CD4-positive, alpha-beta T cell treated with Interleukin-6 at 100 ng/mL for 8 hours (primary cell): ENCODE measurements at regions not wholly inside any gene's neighbourhood (a gene's known extent, or its start where the extent isn't known, plus 50 kb on each side); places are given as distances from the start of the nearest gene placed in this dataset.
"Not testable (repeated sequence)": the region's sequence is repeated elsewhere in the genome, so short reads cannot be mapped to it uniquely, and the experiment has no call there.

Experiments used
- DNase-seq: peaks from one replicate; pipeline ENCODE4 v3.0.0-alpha.2; 2020; ENCODE audit warnings: mixed read lengths, low spot score

DNA sequence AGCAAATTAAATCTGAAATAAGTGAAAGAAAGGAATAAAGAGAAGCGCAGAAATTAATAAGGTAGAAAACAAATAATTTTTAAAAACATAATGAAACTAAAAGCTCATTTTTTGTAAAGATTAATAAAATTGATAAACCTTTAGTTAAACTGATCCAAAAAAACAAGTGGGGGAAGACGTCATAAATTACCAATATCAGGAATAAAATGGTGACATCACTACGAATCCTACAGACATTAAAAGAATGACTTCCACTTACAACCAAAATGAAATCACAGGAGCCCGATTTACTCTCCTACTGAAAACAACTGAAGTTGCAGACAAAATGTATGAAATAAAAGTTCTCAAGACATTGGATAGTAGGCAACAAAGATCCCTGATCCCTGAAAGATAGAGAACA lies 68.1 kb upstream of the IFFO2 start:
- DNase-seq = no peak

DNA sequence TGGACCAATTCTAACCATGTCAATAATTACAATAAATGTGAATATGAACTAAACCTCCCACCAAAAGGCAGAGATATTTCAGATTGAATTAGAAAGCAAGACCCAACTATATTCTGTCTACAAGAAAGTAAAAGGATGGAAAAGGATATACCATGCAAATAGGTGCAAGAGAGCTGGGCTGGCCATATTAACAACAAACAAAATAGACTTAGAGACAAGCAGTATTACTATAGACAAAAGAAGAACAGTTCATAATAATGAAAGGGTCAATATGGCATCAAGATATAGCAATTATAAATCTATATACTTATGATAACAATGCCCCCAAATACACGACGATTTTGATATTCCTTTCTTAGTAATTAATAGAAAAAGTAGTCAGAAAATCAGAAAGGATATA lies 67.3 kb upstream of the IFFO2 start:
- DNase-seq = no peak

DNA sequence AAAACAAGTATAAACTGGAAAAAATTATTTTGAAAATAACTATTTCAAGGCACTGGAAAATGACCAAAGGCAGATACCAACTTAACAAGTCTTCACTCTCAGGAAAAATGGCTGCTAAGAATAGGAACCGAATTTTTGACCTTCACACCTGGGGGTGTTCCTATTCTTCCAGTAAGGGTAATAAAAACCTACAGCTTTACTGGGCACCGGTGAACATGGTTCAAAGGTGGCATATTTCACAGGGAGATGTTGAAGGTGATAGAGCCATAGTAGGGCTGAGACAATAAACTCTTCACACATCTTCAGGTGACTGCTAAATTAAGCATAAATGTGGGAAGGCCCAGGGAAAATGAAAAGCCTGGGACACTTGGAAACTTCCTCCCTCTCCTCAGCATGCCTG lies 65.4 kb upstream of the IFFO2 start:
- DNase-seq = no peak

DNA sequence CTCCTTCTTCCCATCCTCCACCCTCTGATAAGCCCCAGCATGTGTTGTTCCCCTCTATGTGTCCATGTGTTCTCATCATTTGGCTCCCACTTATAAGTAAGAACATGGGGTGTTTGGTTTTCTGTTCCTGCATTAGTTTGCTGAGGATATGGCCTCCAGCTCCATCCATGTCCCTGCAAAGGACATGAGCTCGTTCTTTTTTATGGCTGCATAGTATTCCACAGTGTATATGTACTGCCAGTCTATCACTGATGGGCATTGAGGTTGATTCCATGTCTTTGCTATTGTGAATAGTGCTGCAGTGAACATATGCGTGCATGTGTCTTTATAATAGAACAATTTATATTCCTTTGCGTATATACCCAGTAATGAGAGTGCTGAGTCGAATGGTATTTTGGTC lies 62.8 kb upstream of the IFFO2 start:
- DNase-seq = not testable (repeated sequence)

DNA sequence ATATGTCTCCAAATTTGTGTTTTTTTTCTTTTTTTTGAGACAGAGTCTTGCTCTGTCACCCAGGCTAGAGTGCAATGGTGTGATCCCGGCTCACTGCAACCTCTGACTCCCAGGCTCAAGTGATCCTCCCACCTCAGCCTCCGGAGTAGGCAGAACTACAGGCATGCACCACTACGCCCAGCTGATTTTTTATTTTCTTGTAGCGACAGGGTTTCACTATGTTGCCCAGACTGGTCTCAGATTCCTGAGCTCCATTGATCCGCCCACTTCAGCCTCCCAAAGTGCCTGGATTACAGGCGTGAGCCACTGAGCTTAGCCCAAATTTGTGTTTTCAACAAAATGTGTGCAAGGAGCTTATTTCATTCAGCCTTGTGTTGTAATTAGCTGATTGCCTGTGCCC lies 59.0 kb upstream of the IFFO2 start:
- DNase-seq = no peak

DNA sequence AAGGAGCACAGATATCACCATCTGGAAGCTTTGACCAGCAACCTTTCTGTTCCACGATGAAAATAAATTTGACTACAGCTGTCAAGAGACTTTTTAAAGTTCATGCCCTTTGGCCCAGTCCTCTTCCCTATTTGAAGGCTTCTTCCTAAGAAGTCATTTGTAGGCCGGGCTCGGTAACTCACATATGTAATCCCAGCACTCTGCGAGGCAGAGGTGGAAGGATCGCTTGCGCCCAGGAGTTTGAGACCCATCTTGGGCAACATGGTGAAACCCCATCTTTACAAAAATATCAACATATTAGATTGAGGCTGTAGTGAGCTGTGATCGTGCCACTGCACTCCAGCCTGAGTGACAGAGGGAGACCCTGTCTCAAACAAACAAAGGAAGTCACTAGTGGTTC lies 58.3 kb upstream of the IFFO2 start:
- no peak for DNase-seq

DNA sequence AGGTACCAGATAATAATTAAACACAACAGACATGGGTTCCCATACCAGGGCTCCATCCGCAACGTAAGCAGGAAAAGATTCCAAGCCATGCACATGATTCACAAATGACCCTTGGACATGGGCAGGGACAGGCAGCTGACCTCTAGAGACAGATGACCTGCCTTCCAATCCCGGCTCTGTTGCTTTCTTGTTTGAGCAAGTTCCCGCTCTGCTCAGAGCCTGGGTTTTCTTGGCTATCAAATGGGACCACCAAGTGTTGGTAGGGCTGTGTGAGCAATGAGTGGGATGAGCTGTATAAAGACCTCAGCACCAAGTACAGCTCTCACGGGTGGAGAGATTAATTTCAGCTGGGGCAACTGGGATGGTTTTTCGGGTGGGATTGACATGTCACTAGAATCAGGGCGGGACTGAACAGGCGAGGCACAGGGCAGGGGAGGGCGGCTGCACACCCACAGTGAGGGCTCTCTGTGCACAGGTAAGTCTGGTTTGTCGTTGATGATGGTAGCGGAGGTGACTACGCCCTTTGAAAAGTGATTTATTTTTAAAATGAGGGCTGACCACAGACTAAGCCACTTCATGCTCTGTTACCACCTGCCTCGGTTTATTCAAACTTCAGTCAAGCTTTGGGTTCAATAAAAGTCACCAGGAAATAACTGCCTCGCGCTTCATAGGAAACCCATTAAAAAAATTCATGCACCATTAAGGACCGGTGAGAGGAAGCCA lies 57.5 kb upstream of the IFFO2 start:
- no peak for DNase-seq

DNA sequence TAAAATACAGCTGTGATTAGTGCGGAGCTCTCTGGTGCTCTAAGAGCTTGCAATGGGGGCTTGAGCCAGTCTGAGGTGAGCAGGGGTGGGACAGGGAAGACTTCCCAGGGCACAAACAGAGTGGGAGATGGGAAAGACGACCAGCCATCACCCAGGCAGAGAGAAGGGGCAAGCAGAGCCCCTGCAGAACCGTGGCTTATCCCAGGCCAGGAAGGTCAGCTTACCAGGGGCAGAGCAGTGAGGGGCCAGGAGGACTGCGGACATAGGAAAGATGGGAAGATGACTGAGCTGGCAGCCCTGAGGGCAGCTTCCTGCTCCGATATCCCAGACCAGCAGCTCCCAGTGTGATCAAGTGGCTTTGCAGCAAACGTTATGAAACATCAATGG lies 55.4 kb upstream of the IFFO2 start:
- no peak for DNase-seq

DNA sequence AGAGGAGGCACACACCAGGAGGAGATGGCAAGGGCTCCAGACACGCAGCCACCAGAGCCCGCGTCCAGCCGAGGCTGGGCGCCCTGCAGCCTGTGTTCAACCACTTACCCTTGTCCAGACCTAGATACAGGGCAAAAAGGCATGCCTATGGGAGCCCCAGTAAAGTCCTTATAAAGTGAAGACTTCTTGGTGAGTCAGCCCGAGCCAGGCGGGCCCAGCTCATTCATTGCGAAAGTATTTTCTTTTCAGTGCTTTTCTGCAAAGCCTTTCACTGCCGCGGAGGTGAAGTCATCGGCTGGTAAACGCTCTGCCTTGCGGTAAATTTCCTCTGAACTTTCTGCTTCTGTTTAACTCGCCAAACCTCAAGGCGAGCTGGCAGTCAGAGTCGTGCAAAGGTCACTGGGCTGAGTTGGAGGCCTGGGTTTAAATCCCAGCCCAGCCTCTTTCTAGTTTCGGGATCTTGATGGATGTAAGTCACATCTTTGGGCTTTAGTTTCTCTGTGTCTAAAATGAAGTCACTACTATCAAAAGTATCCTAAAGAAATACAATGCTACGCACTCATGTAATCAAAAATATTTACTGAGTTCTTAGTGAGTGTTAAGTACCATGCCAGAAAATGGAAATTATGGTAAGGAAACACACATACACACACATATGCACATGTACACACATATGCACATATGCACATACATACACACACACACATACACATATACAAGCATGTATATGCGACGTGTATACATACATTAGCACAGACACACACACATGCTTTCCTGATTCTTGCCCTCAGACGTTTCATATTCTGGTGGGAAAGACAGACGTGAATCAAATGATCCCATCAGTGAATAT lies 54.7 kb upstream of the IFFO2 start:
- peak; percentile 63 for DNase-seq

DNA sequence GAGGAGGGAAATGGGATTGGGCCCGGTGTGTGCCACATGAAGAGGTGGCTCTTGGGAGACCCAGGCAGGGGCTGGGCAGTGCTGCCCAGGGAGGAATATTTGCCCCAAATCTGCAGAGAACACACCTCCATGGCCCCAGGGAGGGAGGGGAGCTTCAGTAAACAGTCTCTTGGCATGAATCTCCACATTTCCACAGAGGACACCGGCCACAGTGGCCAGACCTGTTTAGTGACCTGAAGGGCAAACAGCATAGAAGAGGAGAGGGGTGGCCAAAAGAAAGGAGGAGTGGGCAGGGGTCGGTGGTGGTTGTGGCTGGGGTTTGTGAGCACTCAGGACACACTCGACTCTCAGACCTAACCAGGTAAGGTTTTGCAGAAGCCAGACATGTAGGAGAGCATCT lies 54.0 kb upstream of the IFFO2 start:
- no peak for DNase-seq

DNA sequence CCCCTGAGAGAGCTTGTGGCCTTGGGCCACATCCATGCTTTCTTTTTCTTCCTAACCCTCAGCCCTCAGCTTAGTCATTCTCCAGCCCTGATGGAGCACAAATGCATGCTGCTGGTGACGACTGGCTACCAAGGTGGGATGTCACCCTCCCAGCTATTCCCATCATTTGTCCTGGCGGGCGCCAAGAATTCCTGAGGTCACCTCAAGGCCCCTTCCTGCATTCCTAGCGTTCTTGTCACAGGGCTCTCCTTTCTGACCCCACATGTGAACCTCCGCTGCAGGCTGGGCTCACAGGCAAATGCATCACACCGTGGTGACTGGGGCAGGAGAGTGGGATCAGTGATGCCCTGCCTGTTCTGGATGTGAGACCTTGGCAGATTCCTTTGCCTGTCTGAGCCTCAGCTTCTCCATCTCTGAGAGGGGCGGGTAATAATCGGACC lies 53.4 kb upstream of the IFFO2 start:
- no peak for DNase-seq

DNA sequence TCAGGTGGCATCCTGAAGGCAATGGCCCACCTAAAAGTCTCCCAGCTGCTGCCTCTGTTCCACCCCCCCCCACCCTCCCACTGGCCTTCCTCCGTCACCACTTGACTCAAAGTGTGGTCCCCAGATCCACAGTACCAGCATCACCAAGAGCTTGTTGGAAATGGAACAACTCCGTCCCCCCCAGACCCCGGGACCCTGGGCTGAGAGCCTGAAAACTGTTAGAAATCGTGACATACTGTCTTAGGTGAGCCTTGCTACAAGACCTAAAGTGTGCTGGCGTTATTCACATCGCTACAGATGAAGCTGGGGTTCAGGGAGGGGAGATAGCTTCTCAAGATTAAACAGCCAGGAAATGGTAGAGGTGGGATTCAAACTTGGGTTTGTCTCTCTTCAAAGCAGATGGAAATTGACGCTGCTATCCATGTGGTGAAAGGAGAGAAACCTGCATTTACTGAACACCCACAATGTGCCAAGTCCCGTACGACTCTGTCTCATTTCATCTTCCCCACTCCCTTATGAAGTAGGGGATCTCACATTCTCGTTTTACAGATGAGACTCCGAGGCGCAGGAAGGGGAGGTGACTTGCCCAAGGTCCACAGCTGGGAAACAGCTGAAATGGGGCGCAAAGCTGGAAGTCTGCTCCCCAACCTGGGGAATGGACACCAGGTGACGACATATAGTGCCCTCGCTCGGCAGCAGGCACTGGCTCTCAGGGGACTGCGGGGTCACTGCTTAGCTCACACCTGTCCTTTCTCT lies 52.8 kb upstream of the IFFO2 start:
- no peak for DNase-seq

DNA sequence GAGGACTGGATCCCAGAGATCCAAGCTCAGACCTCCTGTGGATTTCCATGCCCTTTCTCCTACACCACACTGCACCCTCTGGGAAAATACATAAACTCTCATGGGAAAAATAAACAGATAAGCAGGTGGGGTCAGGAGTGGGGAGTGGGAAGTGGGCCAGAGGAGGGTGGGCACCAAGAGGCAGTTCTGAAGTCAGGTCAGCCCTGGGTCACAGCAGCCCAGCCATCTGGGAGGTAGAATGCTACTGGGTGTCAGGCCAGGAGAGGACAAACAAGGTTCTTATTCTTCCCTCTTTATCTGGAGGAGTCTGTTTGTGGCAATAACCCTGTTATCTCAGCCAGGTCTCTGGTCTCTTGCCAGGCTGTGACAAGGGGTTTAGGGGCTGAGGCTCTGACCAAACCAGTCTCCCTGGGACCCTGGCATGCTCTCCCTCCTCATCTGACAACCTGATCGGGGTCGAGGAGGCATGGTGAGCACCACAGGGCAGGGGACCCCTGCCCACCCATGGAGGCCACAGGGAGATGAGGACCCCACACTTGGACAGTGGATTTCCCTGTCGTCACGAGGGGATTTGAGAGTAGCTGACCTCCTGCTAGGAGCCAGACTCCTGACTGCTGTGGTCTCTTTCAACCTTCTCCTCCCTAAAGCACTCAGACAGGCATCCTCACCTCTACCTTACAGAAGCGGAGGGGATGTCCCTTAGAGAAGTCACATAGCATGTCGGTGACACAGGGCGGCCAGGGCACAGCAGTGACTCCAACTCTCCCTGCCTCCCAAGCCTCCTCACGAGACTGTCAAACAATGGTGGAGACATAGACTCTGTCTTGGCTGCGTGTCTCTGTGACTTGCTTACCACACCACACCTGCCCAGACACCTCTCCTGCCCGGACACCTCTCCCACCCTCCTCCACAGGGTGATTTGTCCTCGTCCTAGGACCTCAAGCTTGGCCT lies 51.3 kb upstream of the IFFO2 start:
- DNase-seq = no peak

DNA sequence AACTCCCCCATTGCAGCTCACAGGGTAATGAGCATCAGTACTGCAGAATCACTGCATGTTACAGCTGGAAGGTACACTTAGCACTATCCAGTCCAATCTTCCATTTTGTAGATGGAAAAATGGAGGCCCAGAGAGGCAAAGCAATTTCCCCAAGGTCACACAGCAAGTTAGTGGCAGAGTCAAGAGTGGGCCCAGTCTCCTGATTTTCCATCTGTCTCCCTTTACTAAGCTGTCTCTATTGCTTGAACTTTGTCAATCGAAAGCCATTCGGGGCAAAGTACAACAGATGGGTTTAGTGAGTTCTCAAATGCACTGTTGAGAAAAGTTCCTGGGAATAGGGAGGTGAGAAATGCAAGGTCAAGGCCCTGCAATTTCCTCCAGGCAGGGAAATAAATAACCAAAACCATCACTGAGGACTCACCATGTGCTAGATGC lies 50.4 kb upstream of the IFFO2 start:
- DNase-seq = no peak
